ENCODE measurements at regions not wholly inside any gene's neighbourhood (a gene's known extent, or its start where the extent isn't known, plus 50 kb on each side); places are given as distances from the start of the nearest gene placed in this dataset.

- H3K4me1 ChIP-seq (ENCODE audit: insufficient read depth, low read length), result no peaks in the 10 kb centered on the region
- no peaks in the 10 kb centered on the region for H3K9me3 ChIP-seq (ENCODE audit: low read length)
- H3K27ac ChIP-seq (ENCODE audit: low read depth, low read length), result no peak overlapping the region
- no peak overlapping the region for H3K9ac ChIP-seq (ENCODE audit: low read length)
- no peak overlapping the region for H3K4me3 ChIP-seq (ENCODE audit: low read depth in 1 of 2, low read length in 2 of 2)
- no peaks in the 10 kb centered on the region for H3K27me3 ChIP-seq (ENCODE audit: control insufficient read depth in 1 of 2, insufficient read depth in 2 of 2, low read length in 2 of 2)
- H3K36me3 ChIP-seq (ENCODE audit: insufficient read depth, low read length), result no peaks in the 10 kb centered on the region
These were observed 142.8 kb upstream of the SAMSN1 start for GRCh38 chr21:14688936-14689335.

- H3K27ac ChIP-seq (ENCODE audit: low read depth, low read length), result no peak overlapping the region
- H3K4me3 ChIP-seq (ENCODE audit: low read depth in 1 of 2, low read length in 2 of 2), result no peak overlapping the region
- no peak overlapping the region for H3K9ac ChIP-seq (ENCODE audit: low read length)
- no peaks in the 10 kb centered on the region for H3K27me3 ChIP-seq (ENCODE audit: control insufficient read depth in 1 of 2, insufficient read depth in 2 of 2, low read length in 2 of 2)
- H3K36me3 ChIP-seq (ENCODE audit: insufficient read depth, low read length), result no peaks in the 10 kb centered on the region
- no peaks in the 10 kb centered on the region for H3K9me3 ChIP-seq (ENCODE audit: low read length)
- no peaks in the 10 kb centered on the region for H3K4me1 ChIP-seq (ENCODE audit: insufficient read depth, low read length)
These were observed 142.3 kb upstream of the SAMSN1 start for GRCh38 chr21:14688412-14688811.

- Histone ChIP-seq H3K36me3 (ENCODE audit: insufficient read depth, low read length) (no peaks in the 10 kb centered on the region), H3K4me3 (ENCODE audit: low read depth in 1 of 2, low read length in 2 of 2) (no peak overlapping the region), H3K9ac (ENCODE audit: low read length) (no peak overlapping the region), H3K4me1 (ENCODE audit: insufficient read depth, low read length) (no peaks in the 10 kb centered on the region), H3K27me3 (ENCODE audit: control insufficient read depth in 1 of 2, insufficient read depth in 2 of 2, low read length in 2 of 2) (no peaks in the 10 kb centered on the region), H3K27ac (ENCODE audit: low read depth, low read length) (no peak overlapping the region), H3K9me3 (ENCODE audit: low read length) (no peaks in the 10 kb centered on the region)
These were observed 141.1 kb upstream of the SAMSN1 start for GRCh38 chr21:14687268-14687625.

- H3K27me3 ChIP-seq (ENCODE audit: control insufficient read depth in 1 of 2, insufficient read depth in 2 of 2, low read length in 2 of 2), result no peaks in the 10 kb centered on the region
- H3K4me3 ChIP-seq (ENCODE audit: low read depth in 1 of 2, low read length in 2 of 2), result no peak overlapping the region
- no peaks in the 10 kb centered on the region for H3K9me3 ChIP-seq (ENCODE audit: low read length)
- H3K36me3 ChIP-seq (ENCODE audit: insufficient read depth, low read length), result no peaks in the 10 kb centered on the region
- no peak overlapping the region for H3K9ac ChIP-seq (ENCODE audit: low read length)
- H3K27ac ChIP-seq (ENCODE audit: low read depth, low read length), result no peak overlapping the region
- no peaks in the 10 kb centered on the region for H3K4me1 ChIP-seq (ENCODE audit: insufficient read depth, low read length)
These were observed 140.6 kb upstream of the SAMSN1 start for GRCh38 chr21:14686466-14687267.

- Histone ChIP-seq H3K36me3 (ENCODE audit: insufficient read depth, low read length) (no peaks in the 10 kb centered on the region), H3K4me3 (ENCODE audit: low read depth in 1 of 2, low read length in 2 of 2) (no peak overlapping the region), H3K9ac (ENCODE audit: low read length) (no peak overlapping the region), H3K9me3 (ENCODE audit: low read length) (no peaks in the 10 kb centered on the region), H3K27me3 (ENCODE audit: control insufficient read depth in 1 of 2, insufficient read depth in 2 of 2, low read length in 2 of 2) (no peaks in the 10 kb centered on the region), H3K27ac (ENCODE audit: low read depth, low read length) (no peak overlapping the region), H3K4me1 (ENCODE audit: insufficient read depth, low read length) (no peaks in the 10 kb centered on the region)
These were observed 139.5 kb upstream of the SAMSN1 start for GRCh38 chr21:14685568-14685967.

GRCh38 chr21:14684071-14684470 lies 138.0 kb upstream of the SAMSN1 start:
- no peaks in the 10 kb centered on the region for H3K27me3 ChIP-seq (ENCODE audit: control insufficient read depth in 1 of 2, insufficient read depth in 2 of 2, low read length in 2 of 2)
- no peak overlapping the region for H3K9ac ChIP-seq (ENCODE audit: low read length)
- H3K27ac ChIP-seq (ENCODE audit: low read depth, low read length), result no peak overlapping the region
- H3K4me1 ChIP-seq (ENCODE audit: insufficient read depth, low read length), result no peaks in the 10 kb centered on the region
- H3K9me3 ChIP-seq (ENCODE audit: low read length), result no peaks in the 10 kb centered on the region
- no peak overlapping the region for H3K4me3 ChIP-seq (ENCODE audit: low read depth in 1 of 2, low read length in 2 of 2)
- no peaks in the 10 kb centered on the region for H3K36me3 ChIP-seq (ENCODE audit: insufficient read depth, low read length)

- Histone ChIP-seq H3K4me1 (ENCODE audit: insufficient read depth, low read length) (no peaks in the 10 kb centered on the region), H3K9ac (ENCODE audit: low read length) (no peak overlapping the region), H3K9me3 (ENCODE audit: low read length) (no peaks in the 10 kb centered on the region), H3K27me3 (ENCODE audit: control insufficient read depth in 1 of 2, insufficient read depth in 2 of 2, low read length in 2 of 2) (no peaks in the 10 kb centered on the region), H3K4me3 (ENCODE audit: low read depth in 1 of 2, low read length in 2 of 2) (no peak overlapping the region), H3K36me3 (ENCODE audit: insufficient read depth, low read length) (no peaks in the 10 kb centered on the region), H3K27ac (ENCODE audit: low read depth, low read length) (no peak overlapping the region)
These were observed 136.9 kb upstream of the SAMSN1 start for GRCh38 chr21:14683063-14683462.

GRCh38 chr21:14678973-14679574 lies 133.0 kb upstream of the SAMSN1 start:
- Histone ChIP-seq H3K36me3 (ENCODE audit: insufficient read depth, low read length) (no peaks in the 10 kb centered on the region), H3K9ac (ENCODE audit: low read length) (no peak overlapping the region), H3K4me1 (ENCODE audit: insufficient read depth, low read length) (no peaks in the 10 kb centered on the region), H3K27ac (ENCODE audit: low read depth, low read length) (no peak overlapping the region), H3K9me3 (ENCODE audit: low read length) (no peaks in the 10 kb centered on the region), H3K4me3 (ENCODE audit: low read depth in 1 of 2, low read length in 2 of 2) (no peak overlapping the region), H3K27me3 (ENCODE audit: control insufficient read depth in 1 of 2, insufficient read depth in 2 of 2, low read length in 2 of 2) (no peaks in the 10 kb centered on the region)

- Histone ChIP-seq H3K4me1 (ENCODE audit: insufficient read depth, low read length) (no peaks in the 10 kb centered on the region), H3K4me3 (ENCODE audit: low read depth in 1 of 2, low read length in 2 of 2) (no peak overlapping the region), H3K9me3 (ENCODE audit: low read length) (no peaks in the 10 kb centered on the region), H3K27me3 (ENCODE audit: control insufficient read depth in 1 of 2, insufficient read depth in 2 of 2, low read length in 2 of 2) (no peaks in the 10 kb centered on the region), H3K9ac (ENCODE audit: low read length) (no peak overlapping the region), H3K27ac (ENCODE audit: low read depth, low read length) (no peak overlapping the region), H3K36me3 (ENCODE audit: insufficient read depth, low read length) (no peaks in the 10 kb centered on the region)
These were observed 131.6 kb upstream of the SAMSN1 start for GRCh38 chr21:14677639-14678179.

- Histone ChIP-seq H3K9ac (ENCODE audit: low read length) (no peak overlapping the region), H3K27ac (ENCODE audit: low read depth, low read length) (no peak overlapping the region), H3K4me1 (ENCODE audit: insufficient read depth, low read length) (no peaks in the 10 kb centered on the region), H3K36me3 (ENCODE audit: insufficient read depth, low read length) (no peaks in the 10 kb centered on the region), H3K4me3 (ENCODE audit: low read depth in 1 of 2, low read length in 2 of 2) (no peak overlapping the region), H3K27me3 (ENCODE audit: control insufficient read depth in 1 of 2, insufficient read depth in 2 of 2, low read length in 2 of 2) (no peaks in the 10 kb centered on the region), H3K9me3 (ENCODE audit: low read length) (no peaks in the 10 kb centered on the region)
These were observed 130.9 kb upstream of the SAMSN1 start for GRCh38 chr21:14677013-14677412.

- H3K27ac ChIP-seq (ENCODE audit: low read depth, low read length), result no peak overlapping the region
- no peak overlapping the region for H3K4me3 ChIP-seq (ENCODE audit: low read depth in 1 of 2, low read length in 2 of 2)
These were observed 129.8 kb upstream of the SAMSN1 start for GRCh38 chr21:14675774-14676530.

More at GRCh38 chr21:14675774-14676530, 129.8 kb upstream of the SAMSN1 start:
- no peaks in the 10 kb centered on the region for H3K27me3 ChIP-seq (ENCODE audit: control insufficient read depth in 1 of 2, insufficient read depth in 2 of 2, low read length in 2 of 2)
- H3K36me3 ChIP-seq (ENCODE audit: insufficient read depth, low read length), result no peaks in the 10 kb centered on the region
- H3K4me1 ChIP-seq (ENCODE audit: insufficient read depth, low read length), result no peaks in the 10 kb centered on the region
- H3K9me3 ChIP-seq (ENCODE audit: low read length), result no peaks in the 10 kb centered on the region
- H3K9ac ChIP-seq (ENCODE audit: low read length), result no peak overlapping the region

Measured in muscle layer of colon (tissue), 2 donors.